ENCODE measurements at regions not wholly inside any gene's neighbourhood (a gene's known extent, or its start where the extent isn't known, plus 50 kb on each side); places are given as distances from the start of the nearest gene placed in this dataset.

DNA sequence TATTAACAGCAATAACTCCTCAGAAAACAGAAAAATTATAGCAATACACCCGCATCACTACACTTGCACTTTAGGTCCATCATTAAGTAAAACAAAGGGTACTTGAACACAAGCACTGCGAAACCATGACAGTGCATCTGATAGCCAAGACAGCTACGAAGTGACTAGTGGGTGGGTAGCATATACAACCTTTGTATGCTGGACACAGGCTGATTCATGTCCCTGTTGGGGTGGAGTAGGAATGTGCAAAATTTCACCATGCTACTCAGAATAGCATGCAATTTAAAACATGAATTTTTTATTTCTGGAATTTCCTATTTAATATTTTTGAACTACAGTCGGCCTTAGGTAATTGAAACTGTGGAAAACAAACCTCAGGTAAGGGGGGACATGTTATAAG lies 2414.1 kb downstream of the TP53TG3F start:
- TF ChIP-seq, protein P1, sequence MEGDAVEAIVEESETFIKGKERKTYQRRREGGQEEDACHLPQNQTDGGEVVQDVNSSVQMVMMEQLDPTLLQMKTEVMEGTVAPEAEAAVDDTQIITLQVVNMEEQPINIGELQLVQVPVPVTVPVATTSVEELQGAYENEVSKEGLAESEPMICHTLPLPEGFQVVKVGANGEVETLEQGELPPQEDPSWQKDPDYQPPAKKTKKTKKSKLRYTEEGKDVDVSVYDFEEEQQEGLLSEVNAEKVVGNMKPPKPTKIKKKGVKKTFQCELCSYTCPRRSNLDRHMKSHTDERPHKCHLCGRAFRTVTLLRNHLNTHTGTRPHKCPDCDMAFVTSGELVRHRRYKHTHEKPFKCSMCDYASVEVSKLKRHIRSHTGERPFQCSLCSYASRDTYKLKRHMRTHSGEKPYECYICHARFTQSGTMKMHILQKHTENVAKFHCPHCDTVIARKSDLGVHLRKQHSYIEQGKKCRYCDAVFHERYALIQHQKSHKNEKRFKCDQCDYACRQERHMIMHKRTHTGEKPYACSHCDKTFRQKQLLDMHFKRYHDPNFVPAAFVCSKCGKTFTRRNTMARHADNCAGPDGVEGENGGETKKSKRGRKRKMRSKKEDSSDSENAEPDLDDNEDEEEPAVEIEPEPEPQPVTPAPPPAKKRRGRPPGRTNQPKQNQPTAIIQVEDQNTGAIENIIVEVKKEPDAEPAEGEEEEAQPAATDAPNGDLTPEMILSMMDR (IDR thresholded peaks at IDR 0.05) = no peak
- TF ChIP-seq EZH2 (IDR thresholded peaks at IDR 0.05; ENCODE audit: borderline replicate concordance, insufficient read depth, low read depth, low read length, poor library complexity, severe bottlenecking) = no peak

Data from B cell (primary cell).